HCT116 (cell line): ENCODE measurements at regions not wholly inside any gene's neighbourhood (a gene's known extent, or its start where the extent isn't known, plus 50 kb on each side); places are given as distances from the start of the nearest gene placed in this dataset.

Experiments used
- ATAC-seq: fragments of 200-7000 bp; cut with Tn5 transposase; 2 replicates; pipeline ENCODE4 v1.9.1; 2020; ENCODE audit warnings: mild to moderate bottlenecking, moderate library complexity
- BruUV-seq: library from RNA; stranded (reverse); fragments of 400-500 nt; replicated peaks from 2 replicates; lab custom pipeline; 2021; lab: Mats Ljungman, UMichigan
- CTCF ChIA-PET: fragments of 300-600 bp; sonication (Branson Sonifier 250); formaldehyde crosslinking; loops from one replicate; lab custom pipeline; 2021; ENCODE audit warnings: antibody characterized with exemption; lab: Charles Lee
- POLR2A ChIA-PET: fragments of 300-600, 350-600 bp; sonication (Branson Sonifier 250); formaldehyde crosslinking; loops from one replicate; lab custom pipeline; 2021; ENCODE audit warnings: antibody characterized with exemption; lab: Charles Lee
- RAD21 ChIA-PET, 2 experiments: fragments of 300-600 bp; sonication (Branson Sonifier 250); formaldehyde crosslinking; loops; one replicate each; lab custom pipeline; 2023; ENCODE audit warnings: low total read pairs in 2 of 2; ENCODE audit not compliant: uncharacterized antibody in 2 of 2, unreplicated experiment in 2 of 2, low non-redundant PET in 1 of 2; lab: Charles Lee
- DNase-seq: peaks from one replicate; pipeline ENCODE4 v3.0.0-alpha.2; 2010; ENCODE audit warnings: low read depth, low spot score
- H2AFZ ChIP-seq: fragments of 200-600 bp; shearing (Covaris generic), sonication (generic); 2 replicates; pipeline ENCODE4 v1.6.1; 2017; ENCODE audit warnings: low read depth, mixed run types, mixed read lengths, antibody characterized with exemption, low read length; ENCODE audit not compliant: poor library complexity, severe bottlenecking
- H3K27ac ChIP-seq: 2 replicates; pipeline ENCODE4 v1.5.1; 2012; ENCODE audit warnings: low read depth, low read length
- H3K27me3 ChIP-seq: fragments of 200-600 bp; sonication (generic); 2 replicates; pipeline ENCODE4 v1.6.1; 2016; ENCODE audit warnings: mixed run types, low read length, mixed read lengths; ENCODE audit not compliant: insufficient read depth
- H3K36me3 ChIP-seq, 2 experiments: fragments of 200-500 bp in 1 of 2; fragments of 200-600 bp in 1 of 2; sonication (Bioruptor generic) in 1 of 2; sonication (generic) in 1 of 2; 2 replicates each; pipeline versions ENCODE4 v1.5.1 to v1.6.1; 2014 to 2016; ENCODE audit warnings: low read length in 2 of 2, inconsistent platforms in 1 of 2, mixed read lengths in 1 of 2, mixed run types in 1 of 2; ENCODE audit not compliant: insufficient read depth in 2 of 2, control insufficient read depth in 1 of 2
- H3K4me1 ChIP-seq, 2 experiments: fragments of 200-600 bp in 1 of 2; sonication (generic) in 1 of 2; 2 replicates each; pipeline versions ENCODE4 v1.5.1 to v1.6.1; 2012 to 2017; ENCODE audit warnings: low read length in 2 of 2, inconsistent platforms in 1 of 2, mild to moderate bottlenecking in 1 of 2, mixed read lengths in 1 of 2, mixed run types in 1 of 2, moderate library complexity in 1 of 2; ENCODE audit not compliant: insufficient read depth in 2 of 2, control insufficient read depth in 1 of 2
- H3K4me2 ChIP-seq: fragments of 200-600 bp; sonication (generic); 2 replicates; pipeline ENCODE4 v1.6.1; 2017; ENCODE audit warnings: mixed run types, low read length, mixed read lengths
- H3K4me3 ChIP-seq, 2 experiments: fragments of 200-600 bp in 1 of 2; sonication (generic) in 1 of 2; replicated peaks in 1 of 2; 2 replicates each; pipeline ENCODE4 v1.5.1; 2011 to 2016; ENCODE audit warnings: low read length in 2 of 2, control low read depth in 1 of 2, low read depth in 1 of 2, mild to moderate bottlenecking in 1 of 2, mixed read lengths in 1 of 2, mixed run types in 1 of 2
- H3K79me2 ChIP-seq: fragments of 200-600 bp; sonication (generic); 2 replicates; pipeline ENCODE4 v1.6.1; 2017; ENCODE audit warnings: mild to moderate bottlenecking, mixed run types, low read length, moderate library complexity, mixed read lengths; ENCODE audit not compliant: insufficient read depth
- H3K9ac ChIP-seq: fragments of 200-600 bp; sonication (generic); 2 replicates; pipeline ENCODE4 v1.6.1; 2016; ENCODE audit warnings: low read length, mixed read lengths
- H3K9me2 ChIP-seq: fragments of 200-600 bp; sonication (generic), shearing (Covaris generic); 2 replicates; pipeline ENCODE4 v1.6.1; 2017; ENCODE audit warnings: mixed run types, mild to moderate bottlenecking, moderate library complexity; ENCODE audit not compliant: insufficient read depth
- H3K9me3 ChIP-seq, 2 experiments: fragments of 200-500 bp in 1 of 2; fragments of 200-600 bp in 1 of 2; sonication (Bioruptor generic) in 1 of 2; sonication (generic) in 1 of 2; 2 replicates each; pipeline ENCODE4 v1.6.1; 2014 to 2017; ENCODE audit warnings: low read length in 2 of 2, mixed read lengths in 2 of 2, inconsistent platforms in 1 of 2, low read depth in 1 of 2, mild to moderate bottlenecking in 1 of 2, mixed run types in 1 of 2, moderate library complexity in 1 of 2; ENCODE audit not compliant: control insufficient read depth in 1 of 2, insufficient read depth in 1 of 2
- H4K20me1 ChIP-seq: fragments of 200-600 bp; sonication (generic), shearing (Covaris generic); 2 replicates; pipeline ENCODE4 v1.6.1; 2017; ENCODE audit warnings: mixed run types, mild to moderate bottlenecking, moderate library complexity; ENCODE audit not compliant: insufficient read depth
- ELF1 ChIP-seq: IDR thresholded peaks from 2 replicates; pipeline ENCODE4 v1.6.1; 2012; ENCODE audit warnings: low read depth, borderline replicate concordance
- FOSL1 ChIP-seq: IDR thresholded peaks from 2 replicates; pipeline ENCODE4 v1.6.1; 2012; ENCODE audit warnings: low read depth
- POLR2A ChIP-seq: IDR thresholded peaks from 2 replicates; pipeline ENCODE4 v1.7.0; 2011; ENCODE audit warnings: borderline replicate concordance; ENCODE audit not compliant: insufficient read depth, insufficient read length; ENCODE audit errors: extremely low read depth
- RAD21 ChIP-seq: IDR thresholded peaks from 2 replicates; pipeline ENCODE4 v1.6.1; 2012; ENCODE audit warnings: low read depth, mild to moderate bottlenecking
- SRF ChIP-seq: IDR thresholded peaks from 2 replicates; pipeline ENCODE4 v1.6.1; 2012; ENCODE audit warnings: low read depth
- TCF7L2 ChIP-seq: IDR thresholded peaks from 2 replicates; pipeline ENCODE4 v1.7.0; 2011; ENCODE audit warnings: borderline replicate concordance, inconsistent platforms; ENCODE audit not compliant: insufficient read depth, insufficient read length; ENCODE audit errors: extremely low read depth
- YY1 ChIP-seq: IDR thresholded peaks from 2 replicates; pipeline ENCODE4 v1.6.1; 2011; ENCODE audit warnings: low read length, low read depth, moderate library complexity, mild to moderate bottlenecking; ENCODE audit not compliant: insufficient replicate concordance; ENCODE audit errors: extremely low read depth
- ZFX ChIP-seq: fragments of 450-650 bp; IDR thresholded peaks from 2 replicates; pipeline ENCODE4 v1.6.1; 2017
- ZNF274 ChIP-seq: fragments of 200-500 bp; sonication (Bioruptor generic); IDR thresholded peaks from 2 replicates; pipeline ENCODE4 v1.6.1; 2014; ENCODE audit warnings: mild to moderate bottlenecking, low read depth, low read length, inconsistent platforms
- intact Hi-C: fragments of 100-400 bp; cut with micrococcal nuclease; formaldehyde crosslinking; loops from 2 replicates; pipeline ENCODE4 v1.10.0; 2022
- TF ChIP-seq, protein P1 (sequence below): IDR thresholded peaks from 2 replicates; pipeline ENCODE4 v1.6.1; 2011; ENCODE audit warnings: mild to moderate bottlenecking, low read length, moderate library complexity; ENCODE audit not compliant: insufficient replicate concordance; ENCODE audit errors: extremely low read depth
- TF ChIP-seq, protein P2 (sequence below): IDR thresholded peaks from 2 replicates; pipeline ENCODE4 v1.6.1; 2012; ENCODE audit warnings: low read depth
- TF ChIP-seq, protein P3 (sequence below): IDR thresholded peaks from 2 replicates; pipeline ENCODE4 v1.6.1; 2012
- TF ChIP-seq, protein P4 (sequence below), 3 experiments: fragments of 200-600 bp in 1 of 3; sonication (generic) in 1 of 3; IDR thresholded peaks in 2 of 3; conservative IDR thresholded peaks in 1 of 3; 2 replicates each; pipeline ENCODE4 v1.5.1; 2012 to 2017; ENCODE audit warnings: low read depth in 2 of 3, low read length in 2 of 3, antibody characterized with exemption in 1 of 3, borderline replicate concordance in 1 of 3, control low read depth in 1 of 3, mild to moderate bottlenecking in 1 of 3, mixed read lengths in 1 of 3, mixed run types in 1 of 3, moderate library complexity in 1 of 3; ENCODE audit not compliant: insufficient read depth in 1 of 3
- TF ChIP-seq, protein P5 (sequence below): IDR thresholded peaks from 2 replicates; pipeline ENCODE4 v1.6.1; 2012

DNA sequence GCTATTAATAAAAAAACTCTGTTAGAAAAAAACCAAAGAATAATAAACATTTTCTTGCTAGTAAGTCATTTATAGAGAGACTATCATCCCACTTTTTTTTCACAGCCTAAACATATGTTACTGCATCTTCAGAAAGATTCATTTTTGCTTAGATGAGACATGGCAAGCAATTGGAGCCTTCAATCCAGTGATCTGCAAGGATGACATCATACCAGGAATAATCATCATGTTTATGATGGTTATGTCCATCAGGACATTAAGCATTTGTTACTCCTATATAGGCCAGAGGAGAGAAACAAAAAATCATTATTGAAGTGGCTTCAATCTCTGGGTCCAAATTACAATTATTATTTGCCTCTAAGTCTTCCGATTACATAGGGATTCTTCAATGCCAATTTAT, 626.3 kb upstream of the CCNG1 start:
- ATAC-seq (no peak), DNase-seq (no peak)
- no peak overlapping the region for H3K27ac ChIP-seq
- H2AFZ ChIP-seq, result no peak overlapping the region
- ChIA-PET CTCF (no interaction called here), RAD21 (no interaction called here), POLR2A (no interaction called here)
- no peak overlapping the region for H3K4me2 ChIP-seq
- intact Hi-C loops, result no loop called here
- H3K36me3 ChIP-seq, result no peaks in the 10 kb centered on the region
- H3K9me2 ChIP-seq, result no peaks in the 10 kb centered on the region
- no peak overlapping the region for H3K9ac ChIP-seq
- BruUV-seq, result no TSS peak
- H3K79me2 ChIP-seq, result no peaks in the 10 kb centered on the region
- no peaks in the 10 kb centered on the region; a peak in 1 of 4 replicates for H3K9me3 ChIP-seq
- H3K27me3 ChIP-seq, result no peaks in the 10 kb centered on the region
- no peaks in the 10 kb centered on the region for H3K4me1 ChIP-seq
- H4K20me1 ChIP-seq, result no peaks in the 10 kb centered on the region
- H3K4me3 ChIP-seq, result no peak overlapping the region
- TF ChIP-seq SRF (no peak), ZFX (no peak), ZNF274 (no peak), YY1 (no peak), ELF1 (no peak), TCF7L2 (no peak), RAD21 (no peak), POLR2A (no peak), FOSL1 (no peak)
- TF ChIP-seq, protein P1, sequence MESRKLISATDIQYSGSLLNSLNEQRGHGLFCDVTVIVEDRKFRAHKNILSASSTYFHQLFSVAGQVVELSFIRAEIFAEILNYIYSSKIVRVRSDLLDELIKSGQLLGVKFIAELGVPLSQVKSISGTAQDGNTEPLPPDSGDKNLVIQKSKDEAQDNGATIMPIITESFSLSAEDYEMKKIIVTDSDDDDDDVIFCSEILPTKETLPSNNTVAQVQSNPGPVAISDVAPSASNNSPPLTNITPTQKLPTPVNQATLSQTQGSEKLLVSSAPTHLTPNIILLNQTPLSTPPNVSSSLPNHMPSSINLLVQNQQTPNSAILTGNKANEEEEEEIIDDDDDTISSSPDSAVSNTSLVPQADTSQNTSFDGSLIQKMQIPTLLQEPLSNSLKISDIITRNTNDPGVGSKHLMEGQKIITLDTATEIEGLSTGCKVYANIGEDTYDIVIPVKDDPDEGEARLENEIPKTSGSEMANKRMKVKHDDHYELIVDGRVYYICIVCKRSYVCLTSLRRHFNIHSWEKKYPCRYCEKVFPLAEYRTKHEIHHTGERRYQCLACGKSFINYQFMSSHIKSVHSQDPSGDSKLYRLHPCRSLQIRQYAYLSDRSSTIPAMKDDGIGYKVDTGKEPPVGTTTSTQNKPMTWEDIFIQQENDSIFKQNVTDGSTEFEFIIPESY, result no peak
- TF ChIP-seq, protein P2, sequence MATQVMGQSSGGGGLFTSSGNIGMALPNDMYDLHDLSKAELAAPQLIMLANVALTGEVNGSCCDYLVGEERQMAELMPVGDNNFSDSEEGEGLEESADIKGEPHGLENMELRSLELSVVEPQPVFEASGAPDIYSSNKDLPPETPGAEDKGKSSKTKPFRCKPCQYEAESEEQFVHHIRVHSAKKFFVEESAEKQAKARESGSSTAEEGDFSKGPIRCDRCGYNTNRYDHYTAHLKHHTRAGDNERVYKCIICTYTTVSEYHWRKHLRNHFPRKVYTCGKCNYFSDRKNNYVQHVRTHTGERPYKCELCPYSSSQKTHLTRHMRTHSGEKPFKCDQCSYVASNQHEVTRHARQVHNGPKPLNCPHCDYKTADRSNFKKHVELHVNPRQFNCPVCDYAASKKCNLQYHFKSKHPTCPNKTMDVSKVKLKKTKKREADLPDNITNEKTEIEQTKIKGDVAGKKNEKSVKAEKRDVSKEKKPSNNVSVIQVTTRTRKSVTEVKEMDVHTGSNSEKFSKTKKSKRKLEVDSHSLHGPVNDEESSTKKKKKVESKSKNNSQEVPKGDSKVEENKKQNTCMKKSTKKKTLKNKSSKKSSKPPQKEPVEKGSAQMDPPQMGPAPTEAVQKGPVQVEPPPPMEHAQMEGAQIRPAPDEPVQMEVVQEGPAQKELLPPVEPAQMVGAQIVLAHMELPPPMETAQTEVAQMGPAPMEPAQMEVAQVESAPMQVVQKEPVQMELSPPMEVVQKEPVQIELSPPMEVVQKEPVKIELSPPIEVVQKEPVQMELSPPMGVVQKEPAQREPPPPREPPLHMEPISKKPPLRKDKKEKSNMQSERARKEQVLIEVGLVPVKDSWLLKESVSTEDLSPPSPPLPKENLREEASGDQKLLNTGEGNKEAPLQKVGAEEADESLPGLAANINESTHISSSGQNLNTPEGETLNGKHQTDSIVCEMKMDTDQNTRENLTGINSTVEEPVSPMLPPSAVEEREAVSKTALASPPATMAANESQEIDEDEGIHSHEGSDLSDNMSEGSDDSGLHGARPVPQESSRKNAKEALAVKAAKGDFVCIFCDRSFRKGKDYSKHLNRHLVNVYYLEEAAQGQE, result no peak
- TF ChIP-seq, protein P3, sequence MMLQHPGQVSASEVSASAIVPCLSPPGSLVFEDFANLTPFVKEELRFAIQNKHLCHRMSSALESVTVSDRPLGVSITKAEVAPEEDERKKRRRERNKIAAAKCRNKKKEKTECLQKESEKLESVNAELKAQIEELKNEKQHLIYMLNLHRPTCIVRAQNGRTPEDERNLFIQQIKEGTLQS, result no peak
- TF ChIP-seq, protein P4, sequence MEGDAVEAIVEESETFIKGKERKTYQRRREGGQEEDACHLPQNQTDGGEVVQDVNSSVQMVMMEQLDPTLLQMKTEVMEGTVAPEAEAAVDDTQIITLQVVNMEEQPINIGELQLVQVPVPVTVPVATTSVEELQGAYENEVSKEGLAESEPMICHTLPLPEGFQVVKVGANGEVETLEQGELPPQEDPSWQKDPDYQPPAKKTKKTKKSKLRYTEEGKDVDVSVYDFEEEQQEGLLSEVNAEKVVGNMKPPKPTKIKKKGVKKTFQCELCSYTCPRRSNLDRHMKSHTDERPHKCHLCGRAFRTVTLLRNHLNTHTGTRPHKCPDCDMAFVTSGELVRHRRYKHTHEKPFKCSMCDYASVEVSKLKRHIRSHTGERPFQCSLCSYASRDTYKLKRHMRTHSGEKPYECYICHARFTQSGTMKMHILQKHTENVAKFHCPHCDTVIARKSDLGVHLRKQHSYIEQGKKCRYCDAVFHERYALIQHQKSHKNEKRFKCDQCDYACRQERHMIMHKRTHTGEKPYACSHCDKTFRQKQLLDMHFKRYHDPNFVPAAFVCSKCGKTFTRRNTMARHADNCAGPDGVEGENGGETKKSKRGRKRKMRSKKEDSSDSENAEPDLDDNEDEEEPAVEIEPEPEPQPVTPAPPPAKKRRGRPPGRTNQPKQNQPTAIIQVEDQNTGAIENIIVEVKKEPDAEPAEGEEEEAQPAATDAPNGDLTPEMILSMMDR (IDR thresholded peaks at IDR 0.05 in 2 of 3, conservative IDR thresholded peaks at IDR 0.05 in 1 of 3; ENCODE audit: borderline replicate concordance in 1 of 3, insufficient read depth in 1 of 3, low read depth in 2 of 3, low read length in 2 of 3), result no peak
- TF ChIP-seq, protein P5, sequence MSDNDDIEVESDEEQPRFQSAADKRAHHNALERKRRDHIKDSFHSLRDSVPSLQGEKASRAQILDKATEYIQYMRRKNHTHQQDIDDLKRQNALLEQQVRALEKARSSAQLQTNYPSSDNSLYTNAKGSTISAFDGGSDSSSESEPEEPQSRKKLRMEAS, result no peak
